ENCODE measurements at regions not wholly inside any gene's neighbourhood (a gene's known extent, or its start where the extent isn't known, plus 50 kb on each side); places are given as distances from the start of the nearest gene placed in this dataset.

DNA sequence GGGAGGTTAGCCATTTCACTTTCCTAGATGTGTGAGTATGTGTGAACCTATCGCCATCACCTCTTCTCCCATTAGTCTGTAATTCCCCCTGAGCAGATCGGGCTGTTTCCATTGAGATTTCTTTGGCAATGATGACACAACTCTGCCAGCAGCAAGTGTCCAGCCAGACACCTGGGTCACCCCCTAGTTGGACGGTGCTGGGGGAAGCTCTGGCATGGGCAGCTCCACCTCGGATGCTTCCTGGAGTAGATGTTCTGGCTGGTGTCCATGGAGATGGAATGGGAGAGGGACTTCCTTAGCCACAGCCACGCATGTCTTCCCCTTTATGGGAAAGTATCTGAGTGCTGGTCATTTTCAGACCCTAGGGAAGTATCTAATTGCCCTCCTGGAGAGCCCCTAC lies 247.9 kb upstream of the RPL38 start:
- Histone ChIP-seq H4K20me1 (replicated peaks in 1 of 2; ENCODE audit: control insufficient read depth in 1 of 2, insufficient read depth in 2 of 2, low read length in 2 of 2) (peaks cover 0 to 9% of the 10 kb centered on the region in 2 experiments), H2BK12ac (ENCODE audit: low read depth, low read length) (no peak overlapping the region), H2BK120ac (replicated peaks; ENCODE audit: low read depth, low read length) (no peak overlapping the region), H3K79me1 (ENCODE audit: low read depth, low read length) (no peaks in the 10 kb centered on the region), H2AFZ (ENCODE audit: low read length) (no peak overlapping the region), H3K23me2 (ENCODE audit: low read depth, low read length) (peaks cover 26% of the 10 kb centered on the region; the same call in 1 of the 2 replicates), H4K5ac (ENCODE audit: insufficient read length, low read depth, low read length) (no peak overlapping the region), H3K4me2 (ENCODE audit: insufficient read depth in 1 of 2, low read depth in 2 of 2, low read length in 2 of 2) (no peak overlapping the region), H3K36me3 (ENCODE audit: control insufficient read depth in 2 of 4, insufficient read depth in 4 of 4, low read length in 3 of 4) (no peaks in the 10 kb centered on the region), H4K8ac (ENCODE audit: extremely low read depth, insufficient read depth, low read length) (no peak overlapping the region), H3K9me3 (ENCODE audit: insufficient read depth in 2 of 2, low read depth in 1 of 2, low read length in 1 of 2) (peaks cover 8 to 11% of the 10 kb centered on the region in 2 experiments; a peak in 3 of 4 replicates), H3K4ac (replicated peaks; ENCODE audit: insufficient read length, low read depth, low read length) (no peak overlapping the region), H3K56ac (replicated peaks; ENCODE audit: insufficient read length, low read depth, low read length) (no peak overlapping the region), H3K9ac (replicated peaks in 1 of 4; ENCODE audit: extremely low read depth in 1 of 4, low read depth in 3 of 4, low read length in 3 of 4) (no peak overlapping the region), H2BK20ac (ENCODE audit: low read length) (no peak overlapping the region), H3K4me1 (replicated peaks in 1 of 4; ENCODE audit: control insufficient read depth in 3 of 4, insufficient read depth in 4 of 4, low read length in 3 of 4) (peaks cover 0 to 11% (median 6%) of the 10 kb centered on the region in 4 experiments; a peak in 5 of 7 replicates), H2BK15ac (ENCODE audit: low read length) (no peak overlapping the region), H3K27ac (ENCODE audit: low read depth, low read length) (no peak overlapping the region), H3K79me2 (ENCODE audit: control insufficient read depth in 1 of 2, insufficient read depth in 2 of 2, low read length in 2 of 2) (no peaks in the 10 kb centered on the region), H3K4me3 (ENCODE audit: extremely low read depth in 1 of 4, insufficient read depth in 2 of 4, low read depth in 3 of 4, low read length in 4 of 4) (no peak overlapping the region), H2AK5ac (ENCODE audit: low read depth, low read length) (no peak overlapping the region), H3K23ac (ENCODE audit: insufficient read length) (no peak overlapping the region), H4K91ac (replicated peaks; ENCODE audit: insufficient read length, low read length) (no peak overlapping the region), H2BK5ac (ENCODE audit: low read depth, low read length) (no peak overlapping the region), H3K18ac (ENCODE audit: extremely low read depth, low read length) (no peak overlapping the region), H3K27me3 (replicated peaks in 1 of 4; ENCODE audit: control insufficient read depth in 3 of 4, extremely low read depth in 1 of 4, insufficient read depth in 3 of 4, low read length in 3 of 4) (peaks cover 1 to 28% (median 24%) of the 10 kb centered on the region in 4 experiments), H3K14ac (ENCODE audit: insufficient read length) (no peak overlapping the region)
- CTCF ChIA-PET (ENCODE audit: partially characterized antibody) = interaction anchor here (0.9 to 4.0 kb wide), 6 partner anchors 11 to 83 kb away, joined by 4 to 18 read pairs (median 4); no protein-coding TSS in a partner anchor
- POLR2A ChIA-PET (ENCODE audit: partially characterized antibody) = no interaction called here
- no peak for FAIRE-seq
- no peak for DNase-seq (ENCODE audit: low read depth in 1 of 2, low spot score in 2 of 2)
- WGBS, 2 experiments (ENCODE audit: extremely low coverage in 1 of 2, insufficient coverage in 1 of 2, insufficient read length in 1 of 2, insufficient replicate concordance in 2 of 2, low coverage in 1 of 2, low lambda C conversion rate in 2 of 2, missing lambda C conversion rate in 1 of 2) = 89% methylated on average over 5 of the region's 5 CpGs; no CpG with 5 or more reads in 1 of the 2 experiments
- TF ChIP-seq HDAC2 (IDR thresholded peaks at IDR 0.05; ENCODE audit: borderline replicate concordance in 1 of 2, low read depth in 2 of 2, low read length in 2 of 2) (no peak), TAF1 (IDR thresholded peaks at IDR 0.05; ENCODE audit: low read depth, low read length) (no peak), SUZ12 (IDR thresholded peaks at IDR 0.05; ENCODE audit: low read length) (no peak), ZNF274 (IDR thresholded peaks at IDR 0.05; ENCODE audit: borderline replicate concordance, extremely low read depth, low read length) (no peak)
- TF ChIP-seq, protein P1, sequence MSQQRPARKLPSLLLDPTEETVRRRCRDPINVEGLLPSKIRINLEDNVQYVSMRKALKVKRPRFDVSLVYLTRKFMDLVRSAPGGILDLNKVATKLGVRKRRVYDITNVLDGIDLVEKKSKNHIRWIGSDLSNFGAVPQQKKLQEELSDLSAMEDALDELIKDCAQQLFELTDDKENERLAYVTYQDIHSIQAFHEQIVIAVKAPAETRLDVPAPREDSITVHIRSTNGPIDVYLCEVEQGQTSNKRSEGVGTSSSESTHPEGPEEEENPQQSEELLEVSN (IDR thresholded peaks at IDR 0.05) = no peak
